GM23338 (cell line): ENCODE measurements at regions not wholly inside any gene's neighbourhood (a gene's known extent, or its start where the extent isn't known, plus 50 kb on each side); places are given as distances from the start of the nearest gene placed in this dataset.

Source experiments
- ATAC-seq: fragments of 200-7000 bp; cut with Tn5 transposase; 3 replicates; pipeline ENCODE4 v1.9.1; 2020
- DNase-seq: peaks from one replicate; pipeline ENCODE4 v3.0.0-alpha.2; 2015; ENCODE audit warnings: low spot score
- H2AFZ ChIP-seq: fragments of 200-600 bp; sonication (generic); 2 replicates; pipeline ENCODE4 v1.8.0; 2016; ENCODE audit warnings: antibody characterized with exemption, mild to moderate bottlenecking, moderate library complexity
- H3F3A ChIP-seq: fragments of 200-600 bp; sonication (generic); replicated peaks from 2 replicates; pipeline ENCODE4 v1.8.0; 2017; ENCODE audit warnings: antibody characterized with exemption, mixed run types, low read depth
- H3K27ac ChIP-seq: fragments of 200-600 bp; sonication (generic); 2 replicates; pipeline ENCODE4 v1.6.1; 2016; ENCODE audit warnings: low read depth
- H3K27me3 ChIP-seq: fragments of 200-600 bp; sonication (generic); 2 replicates; pipeline ENCODE4 v1.8.0; 2016; ENCODE audit warnings: mild to moderate bottlenecking, mixed run types, moderate library complexity; ENCODE audit not compliant: insufficient read depth
- H3K36me3 ChIP-seq: fragments of 200-600 bp; sonication (generic); 2 replicates; pipeline ENCODE4 v1.8.0; 2016; ENCODE audit warnings: mild to moderate bottlenecking; ENCODE audit not compliant: insufficient read depth
- H3K4me1 ChIP-seq: fragments of 200-600 bp; sonication (generic); 2 replicates; pipeline ENCODE4 v1.8.0; 2016; ENCODE audit warnings: mild to moderate bottlenecking, moderate library complexity; ENCODE audit not compliant: insufficient read depth
- H3K4me2 ChIP-seq: fragments of 200-600 bp; sonication (generic); 2 replicates; pipeline ENCODE4 v1.7.1; 2017; ENCODE audit warnings: mixed run types
- H3K4me3 ChIP-seq: fragments of 200-600 bp; sonication (generic); 2 replicates; pipeline ENCODE4 v1.6.1; 2016; ENCODE audit warnings: mixed run types
- H3K79me2 ChIP-seq: fragments of 200-600 bp; sonication (generic); replicated peaks from 2 replicates; pipeline ENCODE4 v1.8.0; 2017; ENCODE audit warnings: mild to moderate bottlenecking; ENCODE audit not compliant: insufficient read depth
- H3K9me2 ChIP-seq: fragments of 200-600 bp; sonication (generic); 2 replicates; pipeline ENCODE4 v1.8.0; 2017; ENCODE audit not compliant: insufficient read depth
- H4K20me1 ChIP-seq: fragments of 200-600 bp; sonication (generic); replicated peaks from 2 replicates; pipeline ENCODE4 v1.8.0; 2017; ENCODE audit warnings: mild to moderate bottlenecking; ENCODE audit not compliant: insufficient read depth
- H3K27ac Mint-ChIP-seq: 2 replicates; pipeline ENCODE4 v1.8.0; 2020; ENCODE audit warnings: inconsistent platforms, mild to moderate bottlenecking, moderate library complexity, mixed read lengths
- H3K27me3 Mint-ChIP-seq: 3 replicates; pipeline ENCODE4 v1.8.0; 2022; ENCODE audit warnings: low read depth, mild to moderate bottlenecking, moderate library complexity, mixed read lengths, inconsistent platforms; ENCODE audit not compliant: insufficient read depth, poor library complexity
- H3K36me3 Mint-ChIP-seq: 3 replicates; pipeline ENCODE4 v1.8.0; 2021; ENCODE audit warnings: low read depth, mild to moderate bottlenecking, inconsistent platforms, moderate library complexity, mixed read lengths
- H3K4me1 Mint-ChIP-seq: 3 replicates; pipeline ENCODE4 v1.8.0; 2020; ENCODE audit warnings: mild to moderate bottlenecking, inconsistent platforms, mixed read lengths
- H3K4me3 Mint-ChIP-seq: 3 replicates; pipeline ENCODE4 v1.8.0; 2021; ENCODE audit warnings: moderate library complexity, mild to moderate bottlenecking, inconsistent platforms, mixed read lengths
- H3K9me3 Mint-ChIP-seq: 3 replicates; pipeline ENCODE4 v1.8.0; 2020; ENCODE audit warnings: moderate library complexity, mild to moderate bottlenecking, inconsistent platforms, mixed read lengths
- CREB1 ChIP-seq: fragments of 250-450 bp; sonication (Bioruptor Pico); IDR thresholded peaks from 2 replicates; pipeline ENCODE4 v1.5.0; 2020; ENCODE audit warnings: low read depth, mild to moderate bottlenecking, moderate library complexity
- ETS1 ChIP-seq: IDR thresholded peaks from 2 replicates; pipeline ENCODE4 v1.6.1; 2016; ENCODE audit warnings: antibody characterized with exemption
- EZH2 ChIP-seq: fragments of 200-600 bp; sonication (generic); IDR thresholded peaks from one replicate; pipeline ENCODE4 v1.8.0; 2017; ENCODE audit warnings: antibody characterized with exemption, mild to moderate bottlenecking, low read depth; ENCODE audit not compliant: unreplicated experiment
- JUNB ChIP-seq: IDR thresholded peaks from one replicate; pipeline ENCODE4 v1.6.1; 2016; ENCODE audit warnings: antibody characterized with exemption; ENCODE audit not compliant: unreplicated experiment
- NANOG ChIP-seq: IDR thresholded peaks from 2 replicates; pipeline ENCODE4 v1.6.1; 2016; ENCODE audit warnings: antibody characterized with exemption, borderline replicate concordance
- POLR2AphosphoS5 ChIP-seq: IDR thresholded peaks from 2 replicates; pipeline ENCODE4 v1.6.1; 2016; ENCODE audit warnings: antibody characterized with exemption, low read depth
- STAT1 ChIP-seq: IDR thresholded peaks from one replicate; pipeline ENCODE4 v1.6.1; 2016; ENCODE audit warnings: antibody characterized with exemption; ENCODE audit not compliant: unreplicated experiment
- ZNF114 ChIP-seq: fragments of 250-450 bp; sonication (Bioruptor Pico); IDR thresholded peaks from 2 replicates; pipeline ENCODE4 v1.5.0; 2020; ENCODE audit warnings: mild to moderate bottlenecking, moderate library complexity
- ZNF331 ChIP-seq: fragments of 250-450 bp; sonication (Bioruptor Pico); IDR thresholded peaks from 2 replicates; pipeline ENCODE4 v1.5.0; 2020; ENCODE audit warnings: low read depth, mild to moderate bottlenecking, moderate library complexity
- TF ChIP-seq, protein P1 (sequence below), 2 experiments: fragments of 200-600 bp in 1 of 2; sonication (generic) in 1 of 2; conservative IDR thresholded peaks; 2 replicates each; pipeline versions ENCODE4 v1.5.1 to v1.6.1; 2016 to 2017; ENCODE audit warnings: antibody characterized with exemption in 2 of 2, low read depth in 2 of 2, mild to moderate bottlenecking in 2 of 2, moderate library complexity in 1 of 2
- TF ChIP-seq, protein P2 (sequence below): IDR thresholded peaks from one replicate; pipeline ENCODE4 v1.6.1; 2018; ENCODE audit warnings: antibody characterized with exemption; ENCODE audit not compliant: unreplicated experiment

DNA sequence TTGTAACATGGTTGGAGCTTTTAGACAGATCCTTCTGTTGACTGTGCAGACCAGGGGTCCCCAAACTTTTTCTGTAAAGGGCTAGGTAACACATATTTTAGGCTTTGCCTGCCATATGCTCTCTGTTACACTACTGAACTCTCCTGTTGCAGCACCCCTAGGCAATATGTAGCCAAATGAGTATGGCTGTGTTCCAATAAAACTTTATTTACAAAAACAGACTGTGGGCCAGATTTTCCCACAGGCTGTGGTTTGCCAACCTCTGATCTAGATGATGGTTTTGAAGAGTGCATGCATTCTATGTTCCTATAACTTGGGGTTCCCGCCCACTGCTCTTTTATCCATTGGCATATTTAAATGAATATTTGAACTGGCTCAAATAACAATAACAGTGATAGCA is 180.3 kb upstream of the VASH1 start:
- Mint-ChIP-seq H3K27ac (no peak overlapping the region), H3K36me3 (no peaks in the 10 kb centered on the region), H3K27me3 (peaks cover 6% of the 10 kb centered on the region), H3K4me1 (no peaks in the 10 kb centered on the region), H3K9me3 (peaks cover 3% of the 10 kb centered on the region; the same call in 2 of the 3 replicates), H3K4me3 (no peak overlapping the region)
- no peak for DNase-seq
- Histone ChIP-seq H3K4me1 (no peaks in the 10 kb centered on the region), H3K4me2 (no peak overlapping the region), H2AFZ (no peak overlapping the region), H3K27me3 (no peaks in the 10 kb centered on the region), H4K20me1 (no peaks in the 10 kb centered on the region), H3K4me3 (no peak overlapping the region), H3K9me2 (no peaks in the 10 kb centered on the region), H3K27ac (no peak overlapping the region), H3F3A (no peaks in the 10 kb centered on the region), H3K36me3 (no peaks in the 10 kb centered on the region), H3K79me2 (no peaks in the 10 kb centered on the region)
- TF ChIP-seq ZNF114 (CRISPR knock-in tag) (no peak), ZNF331 (CRISPR knock-in tag) (no peak), EZH2 (no peak), ETS1 (no peak), POLR2AphosphoS5 (no peak)
- ATAC-seq = no peak

- Histone ChIP-seq H3K27ac (no peak overlapping the region), H3K36me3 (no peaks in the 10 kb centered on the region), H3F3A (no peaks in the 10 kb centered on the region), H3K4me3 (no peak overlapping the region), H4K20me1 (no peaks in the 10 kb centered on the region), H3K9me2 (no peaks in the 10 kb centered on the region), H3K4me2 (no peak overlapping the region), H3K4me1 (no peaks in the 10 kb centered on the region), H2AFZ (no peak overlapping the region), H3K27me3 (no peaks in the 10 kb centered on the region), H3K79me2 (no peaks in the 10 kb centered on the region)
- H3K27ac Mint-ChIP-seq = no peak overlapping the region
- ATAC-seq (no peak), DNase-seq (no peak)
- no peak overlapping the region for H3K4me3 Mint-ChIP-seq
- H3K27me3 Mint-ChIP-seq = peaks cover 6% of the 10 kb centered on the region
- TF ChIP-seq STAT1 (no peak), ZNF331 (CRISPR knock-in tag) (no peak), EZH2 (no peak), ZNF114 (CRISPR knock-in tag) (no peak), NANOG (no peak)
- TF ChIP-seq, protein P1, sequence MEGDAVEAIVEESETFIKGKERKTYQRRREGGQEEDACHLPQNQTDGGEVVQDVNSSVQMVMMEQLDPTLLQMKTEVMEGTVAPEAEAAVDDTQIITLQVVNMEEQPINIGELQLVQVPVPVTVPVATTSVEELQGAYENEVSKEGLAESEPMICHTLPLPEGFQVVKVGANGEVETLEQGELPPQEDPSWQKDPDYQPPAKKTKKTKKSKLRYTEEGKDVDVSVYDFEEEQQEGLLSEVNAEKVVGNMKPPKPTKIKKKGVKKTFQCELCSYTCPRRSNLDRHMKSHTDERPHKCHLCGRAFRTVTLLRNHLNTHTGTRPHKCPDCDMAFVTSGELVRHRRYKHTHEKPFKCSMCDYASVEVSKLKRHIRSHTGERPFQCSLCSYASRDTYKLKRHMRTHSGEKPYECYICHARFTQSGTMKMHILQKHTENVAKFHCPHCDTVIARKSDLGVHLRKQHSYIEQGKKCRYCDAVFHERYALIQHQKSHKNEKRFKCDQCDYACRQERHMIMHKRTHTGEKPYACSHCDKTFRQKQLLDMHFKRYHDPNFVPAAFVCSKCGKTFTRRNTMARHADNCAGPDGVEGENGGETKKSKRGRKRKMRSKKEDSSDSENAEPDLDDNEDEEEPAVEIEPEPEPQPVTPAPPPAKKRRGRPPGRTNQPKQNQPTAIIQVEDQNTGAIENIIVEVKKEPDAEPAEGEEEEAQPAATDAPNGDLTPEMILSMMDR (conservative IDR thresholded peaks at IDR 0.05; ENCODE audit: low read depth in 2 of 2) = no peak
- no peaks in the 10 kb centered on the region for H3K36me3 Mint-ChIP-seq
- no peaks in the 10 kb centered on the region for H3K4me1 Mint-ChIP-seq
- peaks cover 3% of the 10 kb centered on the region; the same call in 2 of the 3 replicates for H3K9me3 Mint-ChIP-seq
Observed at GRCh38 chr14:76581592-76581991, 179.7 kb upstream of the VASH1 start.

DNA sequence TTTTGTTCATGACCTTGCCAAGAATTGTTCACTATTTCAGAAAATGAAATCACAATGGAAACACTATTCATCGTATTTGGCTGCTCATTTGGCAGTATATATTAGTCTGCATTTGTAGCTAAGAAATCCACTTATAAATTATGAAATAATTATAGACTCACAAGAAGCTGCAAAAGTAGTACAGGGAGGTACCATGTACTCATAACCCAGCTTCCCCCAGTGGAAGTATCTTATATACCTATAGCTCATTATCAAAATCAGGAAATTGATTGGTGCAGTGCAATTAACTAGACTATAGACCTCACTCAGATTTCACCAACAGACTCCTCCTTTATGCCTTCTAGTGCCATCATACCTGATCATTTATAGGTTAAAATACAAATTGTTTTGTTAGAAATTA is 178.8 kb upstream of the VASH1 start:
- Histone ChIP-seq H4K20me1 (no peaks in the 10 kb centered on the region), H3F3A (no peaks in the 10 kb centered on the region), H3K27me3 (no peaks in the 10 kb centered on the region), H3K4me3 (no peak overlapping the region), H3K4me2 (no peak overlapping the region), H3K27ac (no peak overlapping the region), H3K9me2 (no peaks in the 10 kb centered on the region), H3K36me3 (no peaks in the 10 kb centered on the region), H2AFZ (no peak overlapping the region), H3K4me1 (no peaks in the 10 kb centered on the region), H3K79me2 (no peaks in the 10 kb centered on the region)
- Mint-ChIP-seq H3K4me1 (no peaks in the 10 kb centered on the region), H3K36me3 (no peaks in the 10 kb centered on the region), H3K27me3 (peaks cover 6% of the 10 kb centered on the region), H3K9me3 (peaks cover 5% of the 10 kb centered on the region; the same call in 2 of the 3 replicates), H3K4me3 (no peak overlapping the region), H3K27ac (no peak overlapping the region)
- ATAC-seq (no peak), DNase-seq (no peak)
- TF ChIP-seq ZNF114 (CRISPR knock-in tag) (no peak), JUNB (no peak), STAT1 (no peak), CREB1 (CRISPR knock-in tag) (no peak), POLR2AphosphoS5 (no peak)
- TF ChIP-seq, protein P1 (conservative IDR thresholded peaks at IDR 0.05; ENCODE audit: low read depth in 2 of 2) = no peak
- TF ChIP-seq, protein P2, sequence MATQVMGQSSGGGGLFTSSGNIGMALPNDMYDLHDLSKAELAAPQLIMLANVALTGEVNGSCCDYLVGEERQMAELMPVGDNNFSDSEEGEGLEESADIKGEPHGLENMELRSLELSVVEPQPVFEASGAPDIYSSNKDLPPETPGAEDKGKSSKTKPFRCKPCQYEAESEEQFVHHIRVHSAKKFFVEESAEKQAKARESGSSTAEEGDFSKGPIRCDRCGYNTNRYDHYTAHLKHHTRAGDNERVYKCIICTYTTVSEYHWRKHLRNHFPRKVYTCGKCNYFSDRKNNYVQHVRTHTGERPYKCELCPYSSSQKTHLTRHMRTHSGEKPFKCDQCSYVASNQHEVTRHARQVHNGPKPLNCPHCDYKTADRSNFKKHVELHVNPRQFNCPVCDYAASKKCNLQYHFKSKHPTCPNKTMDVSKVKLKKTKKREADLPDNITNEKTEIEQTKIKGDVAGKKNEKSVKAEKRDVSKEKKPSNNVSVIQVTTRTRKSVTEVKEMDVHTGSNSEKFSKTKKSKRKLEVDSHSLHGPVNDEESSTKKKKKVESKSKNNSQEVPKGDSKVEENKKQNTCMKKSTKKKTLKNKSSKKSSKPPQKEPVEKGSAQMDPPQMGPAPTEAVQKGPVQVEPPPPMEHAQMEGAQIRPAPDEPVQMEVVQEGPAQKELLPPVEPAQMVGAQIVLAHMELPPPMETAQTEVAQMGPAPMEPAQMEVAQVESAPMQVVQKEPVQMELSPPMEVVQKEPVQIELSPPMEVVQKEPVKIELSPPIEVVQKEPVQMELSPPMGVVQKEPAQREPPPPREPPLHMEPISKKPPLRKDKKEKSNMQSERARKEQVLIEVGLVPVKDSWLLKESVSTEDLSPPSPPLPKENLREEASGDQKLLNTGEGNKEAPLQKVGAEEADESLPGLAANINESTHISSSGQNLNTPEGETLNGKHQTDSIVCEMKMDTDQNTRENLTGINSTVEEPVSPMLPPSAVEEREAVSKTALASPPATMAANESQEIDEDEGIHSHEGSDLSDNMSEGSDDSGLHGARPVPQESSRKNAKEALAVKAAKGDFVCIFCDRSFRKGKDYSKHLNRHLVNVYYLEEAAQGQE = no peak
